Nephron (organoid): ENCODE measurements at regions not wholly inside any gene's neighbourhood (a gene's known extent, or its start where the extent isn't known, plus 50 kb on each side); places are given as distances from the start of the nearest gene placed in this dataset.

Experiments used
- H3K27ac Mint-ChIP-seq, 3 experiments: 2 replicates each; pipeline ENCODE4 v1.8.0; 2020; ENCODE audit warnings: mixed read lengths in 3 of 3, mild to moderate bottlenecking in 2 of 3, moderate library complexity in 1 of 3
- H3K27me3 Mint-ChIP-seq: 2 replicates; pipeline ENCODE4 v1.8.0; 2021; ENCODE audit warnings: low read depth, mild to moderate bottlenecking, moderate library complexity, mixed read lengths
- H3K36me3 Mint-ChIP-seq: 2 replicates; pipeline ENCODE4 v1.8.0; 2020; ENCODE audit warnings: low read depth, mixed read lengths
- H3K4me1 Mint-ChIP-seq: 2 replicates; pipeline ENCODE4 v1.8.0; 2020; ENCODE audit warnings: mixed read lengths
- H3K4me3 Mint-ChIP-seq, 3 experiments: 2 replicates each; pipeline ENCODE4 v1.8.0; 2020; ENCODE audit warnings: mild to moderate bottlenecking in 3 of 3, mixed read lengths in 3 of 3, moderate library complexity in 2 of 3
- H3K9me3 Mint-ChIP-seq: 2 replicates; pipeline ENCODE4 v1.8.0; 2020; ENCODE audit warnings: mixed read lengths
- CTCF ChIP-seq, 3 experiments: fragments of 200-600 bp; sonication (generic); IDR thresholded peaks; one replicate each; pipeline ENCODE4 v1.5.0; 2021; ENCODE audit warnings: antibody characterized with exemption in 3 of 3; ENCODE audit not compliant: unreplicated experiment in 3 of 3

GRCh38 chr12:40587970-40588369, 104.3 kb upstream of the CNTN1 start:
- peaks cover 17% of the 10 kb centered on the region for H3K9me3 Mint-ChIP-seq
- no peaks in the 10 kb centered on the region for H3K27me3 Mint-ChIP-seq
- no peaks in the 10 kb centered on the region for H3K4me1 Mint-ChIP-seq
- no peak overlapping the region for H3K4me3 Mint-ChIP-seq
- TF ChIP-seq CTCF (IDR thresholded peaks at IDR 0.05; ENCODE audit: unreplicated experiment in 3 of 3) = no peak
- no peak overlapping the region for H3K27ac Mint-ChIP-seq
- peaks cover 4% of the 10 kb centered on the region for H3K36me3 Mint-ChIP-seq

- Mint-ChIP-seq H3K27ac (no peak overlapping the region), H3K4me1 (no peaks in the 10 kb centered on the region), H3K36me3 (no peaks in the 10 kb centered on the region), H3K27me3 (no peaks in the 10 kb centered on the region), H3K4me3 (no peak overlapping the region), H3K9me3 (peaks cover 5% of the 10 kb centered on the region)
- no peak for TF ChIP-seq CTCF (IDR thresholded peaks at IDR 0.05; ENCODE audit: unreplicated experiment in 3 of 3)
Observed at GRCh38 chr12:40597133-40597532, 95.1 kb upstream of the CNTN1 start.

- no peaks in the 10 kb centered on the region for H3K4me1 Mint-ChIP-seq
- no peak overlapping the region for H3K27ac Mint-ChIP-seq
- H3K9me3 Mint-ChIP-seq = peaks cover 5% of the 10 kb centered on the region
- no peak overlapping the region for H3K4me3 Mint-ChIP-seq
- no peaks in the 10 kb centered on the region for H3K36me3 Mint-ChIP-seq
- H3K27me3 Mint-ChIP-seq = no peaks in the 10 kb centered on the region
- TF ChIP-seq CTCF (IDR thresholded peaks at IDR 0.05; ENCODE audit: unreplicated experiment in 3 of 3) = no peak
Observed at GRCh38 chr12:40598073-40598472, 94.2 kb upstream of the CNTN1 start.

GRCh38 chr12:40602562-40602961, 89.7 kb upstream of the CNTN1 start:
- Mint-ChIP-seq H3K36me3 (no peaks in the 10 kb centered on the region), H3K27ac (no peak overlapping the region)
- no peak for TF ChIP-seq CTCF (IDR thresholded peaks at IDR 0.05; ENCODE audit: unreplicated experiment in 3 of 3)

GRCh38 chr12:40614923-40615322, 77.3 kb upstream of the CNTN1 start:
- Mint-ChIP-seq H3K4me3 (no peak overlapping the region), H3K4me1 (no peaks in the 10 kb centered on the region), H3K27me3 (no peaks in the 10 kb centered on the region), H3K36me3 (no peaks in the 10 kb centered on the region), H3K9me3 (peaks cover 8% of the 10 kb centered on the region), H3K27ac (no peak overlapping the region)
- no peak for TF ChIP-seq CTCF (IDR thresholded peaks at IDR 0.05; ENCODE audit: unreplicated experiment in 3 of 3)

More at GRCh38 chr12:40602562-40602961, 89.7 kb upstream of the CNTN1 start:
- Mint-ChIP-seq H3K27me3 (no peaks in the 10 kb centered on the region), H3K4me3 (no peak overlapping the region), H3K4me1 (no peaks in the 10 kb centered on the region), H3K9me3 (no peaks in the 10 kb centered on the region)

GRCh38 chr12:40615590-40615989, 76.6 kb upstream of the CNTN1 start:
- no peaks in the 10 kb centered on the region for H3K27me3 Mint-ChIP-seq
- no peaks in the 10 kb centered on the region for H3K36me3 Mint-ChIP-seq
- H3K9me3 Mint-ChIP-seq = peaks cover 3% of the 10 kb centered on the region
- no peak overlapping the region for H3K4me3 Mint-ChIP-seq
- no peak for TF ChIP-seq CTCF (IDR thresholded peaks at IDR 0.05; ENCODE audit: unreplicated experiment in 3 of 3)
- no peak overlapping the region for H3K27ac Mint-ChIP-seq
- no peaks in the 10 kb centered on the region for H3K4me1 Mint-ChIP-seq
